GM12875 (cell line): ENCODE measurements at regions not wholly inside any gene's neighbourhood (a gene's known extent, or its start where the extent isn't known, plus 50 kb on each side); places are given as distances from the start of the nearest gene placed in this dataset.

Experiments
- H3K4me3 ChIP-seq: one replicate; pipeline ENCODE4 v1.5.1; 2011; ENCODE audit warnings: low read depth, low read length, control low read depth
- TF ChIP-seq, protein P1 (sequence below): IDR thresholded peaks from 2 replicates; pipeline ENCODE4 v1.5.1; 2011; ENCODE audit warnings: low read depth, mild to moderate bottlenecking, control low read depth, inconsistent platforms, low read length, moderate library complexity, borderline replicate concordance; ENCODE audit not compliant: insufficient read depth

DNA sequence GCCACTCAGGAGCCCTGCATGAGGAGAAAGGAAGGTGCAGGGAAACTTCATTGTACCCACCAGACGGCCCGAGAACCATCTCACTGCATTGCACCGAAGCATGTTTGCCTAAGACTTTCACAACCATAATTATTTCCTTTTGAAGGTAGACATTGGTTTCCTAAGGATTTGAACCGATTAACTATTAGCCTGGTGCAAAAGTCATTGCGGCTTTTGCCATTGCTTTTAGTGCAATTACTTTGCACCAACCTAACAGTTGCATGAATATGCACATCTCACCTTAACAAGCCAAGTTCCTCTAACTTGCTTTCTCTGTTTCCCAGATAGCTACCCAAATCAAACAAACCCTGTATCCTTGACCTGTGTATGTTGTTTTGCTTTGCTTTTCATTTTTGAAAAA, 516.3 kb upstream of the ID2 start:
- H3K4me3 ChIP-seq: no peak overlapping the region
- TF ChIP-seq, protein P1, sequence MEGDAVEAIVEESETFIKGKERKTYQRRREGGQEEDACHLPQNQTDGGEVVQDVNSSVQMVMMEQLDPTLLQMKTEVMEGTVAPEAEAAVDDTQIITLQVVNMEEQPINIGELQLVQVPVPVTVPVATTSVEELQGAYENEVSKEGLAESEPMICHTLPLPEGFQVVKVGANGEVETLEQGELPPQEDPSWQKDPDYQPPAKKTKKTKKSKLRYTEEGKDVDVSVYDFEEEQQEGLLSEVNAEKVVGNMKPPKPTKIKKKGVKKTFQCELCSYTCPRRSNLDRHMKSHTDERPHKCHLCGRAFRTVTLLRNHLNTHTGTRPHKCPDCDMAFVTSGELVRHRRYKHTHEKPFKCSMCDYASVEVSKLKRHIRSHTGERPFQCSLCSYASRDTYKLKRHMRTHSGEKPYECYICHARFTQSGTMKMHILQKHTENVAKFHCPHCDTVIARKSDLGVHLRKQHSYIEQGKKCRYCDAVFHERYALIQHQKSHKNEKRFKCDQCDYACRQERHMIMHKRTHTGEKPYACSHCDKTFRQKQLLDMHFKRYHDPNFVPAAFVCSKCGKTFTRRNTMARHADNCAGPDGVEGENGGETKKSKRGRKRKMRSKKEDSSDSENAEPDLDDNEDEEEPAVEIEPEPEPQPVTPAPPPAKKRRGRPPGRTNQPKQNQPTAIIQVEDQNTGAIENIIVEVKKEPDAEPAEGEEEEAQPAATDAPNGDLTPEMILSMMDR: no peak

DNA sequence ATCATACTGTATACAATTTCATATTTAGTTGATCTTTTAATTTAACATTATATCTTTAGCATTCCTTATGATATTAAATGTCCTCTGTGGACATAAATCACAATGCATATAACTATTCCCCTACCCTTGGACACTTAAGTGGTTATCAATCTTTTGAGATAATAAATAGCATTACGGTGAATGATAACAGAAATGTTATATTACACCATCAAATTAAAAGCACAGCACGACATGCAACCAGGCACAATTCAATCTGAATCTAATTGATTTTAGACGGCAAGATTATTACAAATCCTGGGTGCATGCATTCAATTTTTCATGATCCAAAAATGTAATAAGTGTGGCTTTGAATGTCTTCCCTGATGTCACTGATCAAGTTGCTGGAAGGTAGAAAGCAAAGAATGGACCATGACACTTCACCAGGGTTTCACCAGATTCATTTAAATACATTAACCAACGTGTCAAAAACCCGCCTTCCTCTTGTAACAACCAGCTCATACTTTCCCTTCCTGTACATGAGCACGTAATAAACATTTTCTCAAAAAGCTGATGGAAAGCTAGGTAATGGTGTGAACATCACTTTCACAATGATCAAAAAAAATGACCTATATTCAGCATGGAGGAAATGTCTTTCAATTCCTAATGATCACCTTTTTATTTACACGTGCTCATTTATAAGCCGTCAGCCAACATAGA, 513.7 kb upstream of the ID2 start:
- TF ChIP-seq, protein P1: no peak
- no peak overlapping the region for H3K4me3 ChIP-seq

DNA sequence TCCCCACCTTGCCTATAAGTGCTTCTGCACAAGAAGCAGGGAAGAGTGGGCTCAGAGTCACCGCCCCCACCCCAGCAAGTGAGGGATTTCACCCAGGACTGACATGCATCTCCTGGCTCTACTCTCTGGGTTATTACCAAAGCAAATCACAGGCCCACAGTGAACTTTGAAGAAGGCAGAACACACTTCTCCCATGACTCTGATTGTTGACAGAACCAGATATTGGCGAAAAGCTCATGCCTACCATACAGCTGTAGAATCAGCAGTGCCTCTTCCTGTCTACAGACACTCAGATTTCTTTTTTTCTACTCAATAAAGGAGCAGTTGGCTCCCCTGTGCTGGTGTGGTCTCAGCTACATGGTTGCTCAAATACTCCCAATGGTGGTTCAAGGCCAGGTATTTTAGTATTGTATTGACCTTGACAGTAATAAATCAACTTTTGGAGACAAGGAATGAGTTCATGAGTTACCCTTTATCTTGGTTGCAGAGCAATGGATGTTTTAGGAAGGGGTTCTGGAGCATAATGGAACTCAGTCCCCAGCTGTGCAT, 512.9 kb upstream of the ID2 start:
- no peak overlapping the region for H3K4me3 ChIP-seq
- TF ChIP-seq, protein P1: no peak

DNA sequence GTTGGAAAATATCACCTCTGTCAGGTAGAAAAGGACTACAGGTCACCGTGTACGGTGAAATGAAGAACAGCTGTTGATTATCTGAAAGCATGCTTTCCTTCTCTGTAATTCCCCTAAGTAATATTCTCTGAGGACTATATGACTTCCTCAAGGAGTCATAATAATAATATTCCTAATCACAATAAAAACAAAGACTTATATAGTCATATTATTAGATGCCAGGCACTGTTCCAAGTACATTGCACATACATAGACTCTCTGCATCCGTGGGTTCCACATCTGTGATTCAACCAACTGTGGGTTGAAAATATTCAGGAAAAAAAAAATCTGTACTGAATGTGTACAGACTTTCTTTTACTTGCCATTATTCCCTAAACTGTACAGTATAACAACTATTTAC, 512.4 kb upstream of the ID2 start:
- TF ChIP-seq, protein P1: no peak
- no peak overlapping the region for H3K4me3 ChIP-seq

DNA sequence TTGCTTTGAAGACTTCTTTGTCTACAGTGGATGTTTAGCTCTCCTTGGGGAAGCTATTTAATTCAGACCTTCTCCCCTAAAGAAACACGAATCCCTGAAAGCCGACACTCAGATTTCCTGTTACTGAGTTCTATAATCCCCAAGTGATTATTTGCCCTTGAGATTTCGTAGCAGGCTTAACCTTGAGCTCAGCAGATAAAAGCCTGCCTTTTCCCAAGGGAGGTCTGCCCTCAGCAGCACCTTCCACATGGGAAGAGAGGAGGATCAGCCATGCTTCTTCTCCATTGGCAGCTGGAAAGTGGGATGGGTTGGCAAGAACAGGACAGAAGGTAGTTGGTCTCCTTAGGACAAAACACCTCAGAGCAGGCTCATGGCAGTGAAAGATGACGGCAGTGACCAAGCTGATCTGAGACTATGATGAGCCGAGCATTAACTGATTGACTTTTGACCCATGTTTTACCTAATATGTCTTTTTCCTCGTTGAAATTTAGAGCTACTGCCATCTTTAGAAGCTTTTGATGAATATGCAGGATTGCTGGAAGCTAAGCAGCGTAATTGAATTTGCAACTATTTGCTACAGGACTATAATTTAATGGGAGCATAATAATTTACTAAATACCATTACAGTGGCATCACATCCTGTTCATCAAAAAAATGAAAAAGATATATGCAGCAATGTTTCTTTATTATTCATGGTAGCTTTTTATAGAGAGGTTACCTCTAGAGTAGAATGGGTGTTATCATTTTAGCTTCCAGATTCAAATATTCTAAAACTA, 511.1 kb upstream of the ID2 start:
- TF ChIP-seq, protein P1: no peak
- H3K4me3 ChIP-seq: no peak overlapping the region

DNA sequence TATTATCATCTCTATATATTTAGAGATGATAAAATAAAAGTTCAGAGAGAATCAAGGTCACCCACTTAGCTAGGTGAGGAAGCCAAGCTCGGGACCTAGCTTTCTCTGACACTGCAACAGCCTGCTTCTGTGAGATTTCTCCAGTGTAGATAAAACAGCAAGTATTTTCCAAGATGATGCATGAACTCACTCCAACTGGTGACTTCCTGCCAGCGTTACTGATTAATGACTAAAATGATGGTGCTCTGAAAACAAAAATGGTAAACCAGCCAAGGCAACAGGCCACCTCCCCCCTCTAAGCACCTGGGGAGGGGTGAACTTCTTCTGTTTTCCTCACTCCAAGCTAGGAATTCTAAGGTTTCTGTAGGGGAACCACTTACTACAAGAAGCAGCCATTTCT, 510.2 kb upstream of the ID2 start:
- no peak overlapping the region for H3K4me3 ChIP-seq
- TF ChIP-seq, protein P1: no peak

DNA sequence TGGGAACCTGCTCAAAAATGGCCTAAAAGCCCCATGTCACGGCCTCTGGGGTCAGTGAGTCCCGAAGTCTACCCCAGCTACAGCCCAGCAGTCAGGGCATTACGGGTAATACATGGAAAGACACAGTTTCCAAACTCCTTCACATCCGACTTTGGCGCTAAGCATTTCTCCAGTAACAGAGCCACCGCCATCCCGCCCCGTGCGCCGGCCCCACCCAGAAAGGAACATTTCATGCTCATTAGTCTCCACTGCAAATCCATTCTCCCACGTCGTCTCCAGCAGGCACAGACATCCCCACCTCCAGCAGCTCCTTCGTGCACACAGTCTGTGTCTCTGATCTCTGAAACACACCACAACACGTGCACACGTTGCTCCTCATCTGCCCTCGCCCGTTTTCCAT, 509.2 kb upstream of the ID2 start:
- H3K4me3 ChIP-seq: no peak overlapping the region
- TF ChIP-seq, protein P1: no peak
